GM20000 (cell line): ENCODE measurements at regions not wholly inside any gene's neighbourhood (a gene's known extent, or its start where the extent isn't known, plus 50 kb on each side); places are given as distances from the start of the nearest gene placed in this dataset.

ENCODE experiments used
- DNase-seq: peaks from one replicate; pipeline ENCODE4 v3.0.0; 2012; ENCODE audit warnings: low spot score
- TF ChIP-seq, protein P1 (sequence below): IDR thresholded peaks from 2 replicates; pipeline ENCODE4 v1.5.1; 2012; ENCODE audit warnings: mild to moderate bottlenecking, control low read depth; ENCODE audit errors: extremely low read depth, missing control alignments

DNA sequence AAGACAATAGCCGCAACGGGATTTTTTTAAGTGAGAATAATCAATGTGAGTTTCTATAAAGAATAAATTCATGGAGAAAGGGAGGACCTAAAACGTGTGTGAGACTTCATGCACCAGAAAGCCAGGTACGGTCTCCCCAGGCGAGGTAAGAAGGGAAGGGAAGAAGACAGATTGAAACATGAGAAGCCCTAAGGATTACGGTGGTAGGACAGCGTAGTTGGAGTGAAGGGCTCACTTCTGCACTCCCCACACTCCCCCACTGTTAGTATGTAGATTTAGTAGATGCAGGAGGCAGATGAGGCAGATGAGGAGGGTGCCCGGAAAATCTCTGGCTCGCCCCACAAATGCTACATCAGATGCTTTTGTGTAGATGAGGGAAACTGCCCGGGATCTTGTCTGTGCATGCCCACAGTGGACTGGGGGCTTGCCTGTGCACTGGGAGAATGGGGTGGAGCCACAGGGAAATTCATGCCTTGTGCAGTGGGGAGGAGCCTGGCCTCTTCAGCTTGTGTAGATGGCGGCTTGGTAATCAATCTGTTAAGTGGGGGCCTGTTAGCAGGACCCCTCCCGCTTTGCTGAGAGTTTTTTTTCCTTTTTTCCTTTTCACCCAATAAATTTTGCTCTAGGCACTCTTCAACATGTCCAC, 1544.5 kb upstream of the TENM3 start:
- no peak for DNase-seq
- TF ChIP-seq, protein P1, sequence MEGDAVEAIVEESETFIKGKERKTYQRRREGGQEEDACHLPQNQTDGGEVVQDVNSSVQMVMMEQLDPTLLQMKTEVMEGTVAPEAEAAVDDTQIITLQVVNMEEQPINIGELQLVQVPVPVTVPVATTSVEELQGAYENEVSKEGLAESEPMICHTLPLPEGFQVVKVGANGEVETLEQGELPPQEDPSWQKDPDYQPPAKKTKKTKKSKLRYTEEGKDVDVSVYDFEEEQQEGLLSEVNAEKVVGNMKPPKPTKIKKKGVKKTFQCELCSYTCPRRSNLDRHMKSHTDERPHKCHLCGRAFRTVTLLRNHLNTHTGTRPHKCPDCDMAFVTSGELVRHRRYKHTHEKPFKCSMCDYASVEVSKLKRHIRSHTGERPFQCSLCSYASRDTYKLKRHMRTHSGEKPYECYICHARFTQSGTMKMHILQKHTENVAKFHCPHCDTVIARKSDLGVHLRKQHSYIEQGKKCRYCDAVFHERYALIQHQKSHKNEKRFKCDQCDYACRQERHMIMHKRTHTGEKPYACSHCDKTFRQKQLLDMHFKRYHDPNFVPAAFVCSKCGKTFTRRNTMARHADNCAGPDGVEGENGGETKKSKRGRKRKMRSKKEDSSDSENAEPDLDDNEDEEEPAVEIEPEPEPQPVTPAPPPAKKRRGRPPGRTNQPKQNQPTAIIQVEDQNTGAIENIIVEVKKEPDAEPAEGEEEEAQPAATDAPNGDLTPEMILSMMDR: no peak

GRCh38 chr4:180706766-180707165, 1536.4 kb upstream of the TENM3 start:
- DNase-seq: no peak
- TF ChIP-seq, protein P1: no peak

DNA sequence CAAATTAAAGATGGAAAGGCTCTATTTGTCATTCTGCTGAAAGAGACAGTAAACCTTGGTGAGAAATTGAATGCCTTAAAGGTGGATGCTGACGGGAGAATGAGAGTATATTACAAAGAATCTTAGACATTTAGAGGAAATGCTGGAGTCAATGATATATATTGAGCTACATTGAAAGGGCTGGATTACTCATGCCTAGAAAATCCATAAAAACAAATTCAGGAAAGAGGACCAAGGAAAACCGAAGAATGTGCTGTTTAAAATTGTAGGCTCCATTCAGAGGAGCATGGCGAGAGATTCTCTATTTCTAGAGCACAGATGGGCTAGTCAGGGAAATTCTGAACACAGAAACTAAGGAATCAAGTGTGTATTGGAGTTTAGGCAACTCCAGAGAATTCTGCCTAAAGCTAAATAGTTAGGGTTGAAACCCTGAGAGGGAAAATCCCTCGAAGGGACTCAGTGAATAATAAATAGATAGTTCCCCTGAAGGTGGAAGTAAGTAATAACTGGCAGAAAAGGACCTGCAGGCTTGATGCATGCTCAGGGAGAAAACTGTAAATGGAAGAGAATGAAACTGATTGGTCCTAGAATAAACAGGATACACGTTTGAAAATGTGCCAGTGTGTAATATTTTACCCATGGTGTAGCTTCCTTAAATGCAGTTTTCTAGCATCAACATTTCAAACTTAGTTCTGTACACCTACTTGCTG, 1532.4 kb upstream of the TENM3 start:
- TF ChIP-seq, protein P1: no peak
- no peak for DNase-seq

- DNase-seq: no peak
- TF ChIP-seq, protein P1: no peak
Measured at GRCh38 chr4:180717451-180718033, 1525.7 kb upstream of the TENM3 start.

- TF ChIP-seq, protein P1: no peak
- no peak for DNase-seq
Measured at GRCh38 chr4:180721356-180721755, 1521.8 kb upstream of the TENM3 start.

DNA sequence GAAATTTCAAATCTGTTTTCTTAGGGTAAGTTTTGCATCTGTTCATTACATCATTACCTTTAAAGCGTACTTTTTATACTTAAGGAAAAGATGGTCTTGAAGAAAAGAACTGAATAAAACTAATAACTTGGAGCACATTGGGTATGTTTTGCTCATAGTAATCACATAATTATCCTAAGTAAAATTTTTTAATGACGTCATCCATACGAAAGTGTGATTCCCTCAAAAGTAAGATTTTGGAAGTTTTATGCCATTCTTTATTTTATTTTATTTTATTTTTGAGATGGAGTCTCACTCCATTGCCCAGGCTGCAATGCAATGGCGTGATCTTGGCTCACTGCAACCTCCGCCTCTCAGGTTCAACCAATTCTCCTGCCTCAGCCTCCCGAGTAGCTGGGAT, 1516.6 kb upstream of the TENM3 start:
- DNase-seq: no peak
- TF ChIP-seq, protein P1: no peak

DNA sequence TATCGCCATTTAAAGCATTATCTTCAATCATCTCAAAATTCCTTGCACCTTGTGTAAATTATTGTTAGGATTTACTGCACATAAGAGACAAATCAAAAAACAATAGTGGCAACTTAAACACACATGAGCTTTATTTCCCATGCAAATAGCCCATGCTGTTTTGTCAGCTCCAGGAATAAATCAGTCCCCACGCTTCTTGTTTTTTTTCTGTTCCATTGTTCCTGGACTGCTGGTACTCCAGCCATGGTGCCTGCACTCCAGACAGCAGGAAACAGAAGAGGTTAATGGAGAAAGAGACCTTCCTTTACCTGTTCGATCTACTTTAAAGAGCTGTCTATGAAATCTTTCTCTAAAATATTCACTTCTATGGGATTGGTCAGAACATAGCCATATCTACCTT, 1515.7 kb upstream of the TENM3 start:
- TF ChIP-seq, protein P1: no peak
- DNase-seq: no peak
